HEK293 (cell line): ENCODE measurements at regions not wholly inside any gene's neighbourhood (a gene's known extent, or its start where the extent isn't known, plus 50 kb on each side); places are given as distances from the start of the nearest gene placed in this dataset.

ENCODE experiments used
- CTCF ChIA-PET: fragments of 350-600 bp; formaldehyde crosslinking; extraction: SDS; loops from one replicate; lab custom pipeline; 2021; ENCODE audit warnings: antibody characterized with exemption; lab: Yijun Ruan, JAX
- POLR2A ChIA-PET: fragments of 300-600 bp; formaldehyde crosslinking; extraction: SDS; loops from one replicate; lab custom pipeline; 2020; ENCODE audit warnings: antibody characterized with exemption, inconsistent platforms; lab: Yijun Ruan, JAX
- H3K27ac ChIP-seq: fragments of 200-500 bp; sonication (Bioruptor generic); 2 replicates; pipeline ENCODE4 v1.5.1; 2014; ENCODE audit warnings: low read depth, low read length, control low read depth, inconsistent platforms; ENCODE audit errors: extremely low read depth
- H3K36me3 ChIP-seq, 2 experiments: fragments of 200-500 bp in 1 of 2; sonication (Bioruptor generic) in 1 of 2; 1 replicate in 1 of 2; 2 replicates in 1 of 2; pipeline ENCODE4 v1.5.1; 2014 to 2017; ENCODE audit warnings: inconsistent platforms in 2 of 2, low read length in 2 of 2; ENCODE audit not compliant: control insufficient read depth in 2 of 2, insufficient read depth in 1 of 2
- H3K4me1 ChIP-seq: fragments of 200-500 bp; sonication (Bioruptor generic); 2 replicates; pipeline ENCODE4 v1.5.1; 2014; ENCODE audit warnings: mild to moderate bottlenecking, low read length, inconsistent platforms; ENCODE audit not compliant: control insufficient read depth, insufficient read depth
- H3K4me3 ChIP-seq: 2 replicates; pipeline ENCODE4 v1.5.1; 2011; ENCODE audit warnings: low read depth, mild to moderate bottlenecking, control low read depth, low read length, moderate library complexity
- H3K9me3 ChIP-seq: fragments of 200-500 bp; sonication (Bioruptor generic); 2 replicates; pipeline ENCODE4 v1.5.1; 2014; ENCODE audit warnings: low read depth, low read length, inconsistent platforms; ENCODE audit not compliant: control insufficient read depth, insufficient read depth
- HOXC10 ChIP-seq: sonication (generic); formaldehyde crosslinking; IDR thresholded peaks from 2 replicates; pipeline ENCODE4 v1.8.1; 2023; ENCODE audit warnings: mild to moderate bottlenecking, missing genetic modification reagents
- HOXD13 ChIP-seq: sonication (generic); formaldehyde crosslinking; IDR thresholded peaks from 2 replicates; pipeline ENCODE4 v1.8.0; 2022; ENCODE audit warnings: missing genetic modification reagents, borderline replicate concordance
- OSR2 ChIP-seq: fragments of 450-650 bp; formaldehyde crosslinking; IDR thresholded peaks from 2 replicates; pipeline ENCODE4 v1.5.1; 2016; ENCODE audit warnings: missing biosample characterization, missing genetic modification characterization
- OVOL3 ChIP-seq: fragments of 450-650 bp; formaldehyde crosslinking; IDR thresholded peaks from 2 replicates; pipeline ENCODE4 v1.5.1; 2016; ENCODE audit warnings: missing biosample characterization, missing genetic modification characterization
- TRIM28 ChIP-seq: IDR thresholded peaks from 2 replicates; pipeline ENCODE4 v1.6.1; 2011; ENCODE audit warnings: low read length, control low read depth, borderline replicate concordance
- ZBTB20 ChIP-seq: fragments of 450-650 bp; formaldehyde crosslinking; IDR thresholded peaks from 2 replicates; pipeline ENCODE4 v1.5.1; 2016; ENCODE audit warnings: missing biosample characterization, missing genetic modification characterization
- ZFHX2 ChIP-seq: fragments of 450-650 bp; formaldehyde crosslinking; conservative IDR thresholded peaks from 2 replicates; pipeline ENCODE4 v1.5.1; 2016; ENCODE audit warnings: missing biosample characterization, missing genetic modification characterization
- ZFP41 ChIP-seq: fragments of 450-650 bp; formaldehyde crosslinking; IDR thresholded peaks from 2 replicates; pipeline ENCODE4 v1.5.1; 2016; ENCODE audit warnings: missing biosample characterization, missing genetic modification characterization, borderline replicate concordance
- ZFP69B ChIP-seq: fragments of 450-650 bp; formaldehyde crosslinking; IDR thresholded peaks from 2 replicates; pipeline ENCODE4 v1.5.1; 2016; ENCODE audit warnings: missing biosample characterization, missing genetic modification characterization
- ZNF132 ChIP-seq: fragments of 450-650 bp; formaldehyde crosslinking; IDR thresholded peaks from 2 replicates; pipeline ENCODE4 v1.5.1; 2017; ENCODE audit warnings: missing biosample characterization, missing genetic modification characterization, borderline replicate concordance
- ZNF169 ChIP-seq: fragments of 450-650 bp; formaldehyde crosslinking; IDR thresholded peaks from 2 replicates; pipeline ENCODE4 v1.5.1; 2016; ENCODE audit warnings: missing biosample characterization, missing genetic modification characterization
- ZNF202 ChIP-seq: fragments of 450-650 bp; formaldehyde crosslinking; IDR thresholded peaks from 2 replicates; pipeline ENCODE4 v1.5.1; 2016; ENCODE audit warnings: missing biosample characterization, missing genetic modification characterization, borderline replicate concordance
- ZNF354C ChIP-seq: fragments of 450-650 bp; formaldehyde crosslinking; IDR thresholded peaks from 2 replicates; pipeline ENCODE4 v1.5.1; 2016; ENCODE audit warnings: missing biosample characterization, missing genetic modification characterization, low read depth, borderline replicate concordance
- ZNF398 ChIP-seq: fragments of 450-650 bp; formaldehyde crosslinking; IDR thresholded peaks from 2 replicates; pipeline ENCODE4 v1.5.1; 2017; ENCODE audit warnings: missing biosample characterization, missing genetic modification characterization
- ZNF639 ChIP-seq: fragments of 450-650 bp; formaldehyde crosslinking; IDR thresholded peaks from 2 replicates; pipeline ENCODE4 v1.5.1; 2016; ENCODE audit warnings: missing biosample characterization, missing genetic modification characterization
- ZNF692 ChIP-seq: fragments of 450-650 bp; formaldehyde crosslinking; IDR thresholded peaks from 2 replicates; pipeline ENCODE4 v1.5.1; 2016; ENCODE audit warnings: missing biosample characterization, missing genetic modification characterization
- ZNF704 ChIP-seq: fragments of 450-650 bp; formaldehyde crosslinking; IDR thresholded peaks from 2 replicates; pipeline ENCODE4 v1.5.1; 2016; ENCODE audit warnings: missing biosample characterization, missing genetic modification characterization
- ZNF785 ChIP-seq: fragments of 450-650 bp; formaldehyde crosslinking; IDR thresholded peaks from 2 replicates; pipeline ENCODE4 v1.5.1; 2016; ENCODE audit warnings: missing biosample characterization, missing genetic modification characterization
- TF ChIP-seq, protein P1 (sequence below): sonication (generic); formaldehyde crosslinking; IDR thresholded peaks from 2 replicates; pipeline ENCODE4 v1.8.1; 2022; ENCODE audit warnings: mild to moderate bottlenecking, moderate library complexity, missing genetic modification reagents
- TF ChIP-seq, protein P2 (sequence below): fragments of 450-650 bp; formaldehyde crosslinking; IDR thresholded peaks from 2 replicates; pipeline ENCODE4 v1.5.1; 2016; ENCODE audit warnings: missing biosample characterization, missing genetic modification characterization
- TF ChIP-seq, protein P3 (sequence below): fragments of 450-650 bp; formaldehyde crosslinking; IDR thresholded peaks from 2 replicates; pipeline ENCODE4 v1.5.1; 2017; ENCODE audit warnings: missing biosample characterization, missing genetic modification characterization

GRCh38 chr11:44502506-44502905, 63.0 kb upstream of the CD82 start:
- Histone ChIP-seq H3K4me3 (no peak overlapping the region), H3K4me1 (no peaks in the 10 kb centered on the region), H3K9me3 (no peaks in the 10 kb centered on the region), H3K27ac (no peak overlapping the region), H3K36me3 (no peaks in the 10 kb centered on the region)
- no peak for TF ChIP-seq ZNF354C
- TF ChIP-seq ZNF202 (tag by site-specific recombination) = no peak
- ChIA-PET POLR2A (no interaction called here), CTCF (interaction anchor here (0.6 kb wide), 1 partner anchor 21 kb away, joined by 3 read pairs; no protein-coding TSS in a partner anchor)

GRCh38 chr11:44505581-44506054, 59.8 kb upstream of the CD82 start:
- ChIA-PET CTCF (no interaction called here), POLR2A (no interaction called here)
- no peaks in the 10 kb centered on the region for H3K9me3 ChIP-seq
- H3K4me3 ChIP-seq = no peak overlapping the region
- TF ChIP-seq ZNF169 (tag by site-specific recombination) = no peak
- TF ChIP-seq ZNF639 = no peak
- no peak for TF ChIP-seq TRIM28
- TF ChIP-seq, protein P1, sequence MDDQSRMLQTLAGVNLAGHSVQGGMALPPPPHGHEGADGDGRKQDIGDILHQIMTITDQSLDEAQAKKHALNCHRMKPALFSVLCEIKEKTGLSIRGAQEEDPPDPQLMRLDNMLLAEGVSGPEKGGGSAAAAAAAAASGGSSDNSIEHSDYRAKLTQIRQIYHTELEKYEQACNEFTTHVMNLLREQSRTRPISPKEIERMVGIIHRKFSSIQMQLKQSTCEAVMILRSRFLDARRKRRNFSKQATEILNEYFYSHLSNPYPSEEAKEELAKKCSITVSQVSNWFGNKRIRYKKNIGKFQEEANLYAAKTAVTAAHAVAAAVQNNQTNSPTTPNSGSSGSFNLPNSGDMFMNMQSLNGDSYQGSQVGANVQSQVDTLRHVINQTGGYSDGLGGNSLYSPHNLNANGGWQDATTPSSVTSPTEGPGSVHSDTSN (CRISPR knock-in tag) = no peak
- no peak for TF ChIP-seq OVOL3 (tag by site-specific recombination)
- TF ChIP-seq HOXC10 (CRISPR knock-in tag) = no peak
- TF ChIP-seq ZNF785 (tag by site-specific recombination) = no peak
- no peaks in the 10 kb centered on the region for H3K4me1 ChIP-seq
- H3K36me3 ChIP-seq = no peaks in the 10 kb centered on the region
- no peak overlapping the region for H3K27ac ChIP-seq

DNA sequence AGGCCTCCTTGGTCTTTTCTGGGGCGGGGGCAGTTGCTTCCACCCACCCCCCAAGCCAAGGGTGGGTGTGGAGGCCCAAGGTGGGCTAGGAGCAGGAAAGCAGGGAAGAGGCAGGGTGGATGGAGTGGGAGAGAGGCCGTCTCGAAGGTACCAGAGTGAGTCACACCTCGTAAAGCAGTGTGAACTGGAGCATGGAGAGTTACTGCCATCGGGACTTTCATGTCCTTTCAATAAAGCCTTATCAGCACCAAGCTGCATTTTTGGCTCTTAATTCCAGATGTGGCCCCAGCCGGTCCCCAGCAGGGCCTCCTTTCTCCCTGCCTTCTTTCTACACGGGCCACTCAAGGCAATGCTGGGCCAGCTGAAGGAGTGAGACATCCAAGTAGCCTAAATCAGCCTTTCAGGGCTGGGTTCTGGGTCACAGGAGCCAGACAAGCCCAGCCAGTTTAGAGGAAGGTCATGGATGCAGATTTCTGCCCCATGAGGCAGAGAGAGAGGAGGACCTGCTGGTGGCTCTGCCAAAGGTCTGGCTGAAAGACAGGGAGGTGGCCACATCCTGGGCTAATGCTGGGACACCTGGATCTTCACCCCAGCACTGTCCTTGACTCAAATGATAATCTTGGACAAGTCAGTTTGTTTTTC, 59.0 kb upstream of the CD82 start:
- H3K4me1 ChIP-seq = no peaks in the 10 kb centered on the region
- CTCF ChIA-PET = interaction anchor here (0.6 to 0.7 kb wide), 3 partner anchors 54 to 400 kb away, joined by 3 to 5 read pairs (median 3); no protein-coding TSS in a partner anchor
- H3K36me3 ChIP-seq = no peaks in the 10 kb centered on the region
- H3K4me3 ChIP-seq = no peak overlapping the region
- H3K27ac ChIP-seq = no peak overlapping the region
- POLR2A ChIA-PET = no interaction called here
- H3K9me3 ChIP-seq = no peaks in the 10 kb centered on the region
- TF ChIP-seq OSR2 = peak; percentile 46; the same call in 1 of the 2 replicates
- no peak for TF ChIP-seq ZNF704 (tag by site-specific recombination)
- no peak for TF ChIP-seq ZNF132 (tag by site-specific recombination)
- TF ChIP-seq, protein P2, sequence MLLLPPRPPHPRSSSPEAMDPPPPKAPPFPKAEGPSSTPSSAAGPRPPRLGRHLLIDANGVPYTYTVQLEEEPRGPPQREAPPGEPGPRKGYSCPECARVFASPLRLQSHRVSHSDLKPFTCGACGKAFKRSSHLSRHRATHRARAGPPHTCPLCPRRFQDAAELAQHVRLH (tag by site-specific recombination) = no peak
- TF ChIP-seq HOXD13 = peak; percentile 71
- TF ChIP-seq ZBTB20 (tag by site-specific recombination) = 0 out of 2 replicates have a peak, but pooled peaks have one; percentile 22
- peak; percentile 87 for TF ChIP-seq ZFHX2 (tag by site-specific recombination)
- TF ChIP-seq, protein P3, sequence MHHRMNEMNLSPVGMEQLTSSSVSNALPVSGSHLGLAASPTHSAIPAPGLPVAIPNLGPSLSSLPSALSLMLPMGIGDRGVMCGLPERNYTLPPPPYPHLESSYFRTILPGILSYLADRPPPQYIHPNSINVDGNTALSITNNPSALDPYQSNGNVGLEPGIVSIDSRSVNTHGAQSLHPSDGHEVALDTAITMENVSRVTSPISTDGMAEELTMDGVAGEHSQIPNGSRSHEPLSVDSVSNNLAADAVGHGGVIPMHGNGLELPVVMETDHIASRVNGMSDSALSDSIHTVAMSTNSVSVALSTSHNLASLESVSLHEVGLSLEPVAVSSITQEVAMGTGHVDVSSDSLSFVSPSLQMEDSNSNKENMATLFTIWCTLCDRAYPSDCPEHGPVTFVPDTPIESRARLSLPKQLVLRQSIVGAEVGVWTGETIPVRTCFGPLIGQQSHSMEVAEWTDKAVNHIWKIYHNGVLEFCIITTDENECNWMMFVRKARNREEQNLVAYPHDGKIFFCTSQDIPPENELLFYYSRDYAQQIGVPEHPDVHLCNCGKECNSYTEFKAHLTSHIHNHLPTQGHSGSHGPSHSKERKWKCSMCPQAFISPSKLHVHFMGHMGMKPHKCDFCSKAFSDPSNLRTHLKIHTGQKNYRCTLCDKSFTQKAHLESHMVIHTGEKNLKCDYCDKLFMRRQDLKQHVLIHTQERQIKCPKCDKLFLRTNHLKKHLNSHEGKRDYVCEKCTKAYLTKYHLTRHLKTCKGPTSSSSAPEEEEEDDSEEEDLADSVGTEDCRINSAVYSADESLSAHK (tag by site-specific recombination) = peak; percentile 62; the same call in 1 of the 2 replicates
- 0 out of 2 replicates have a peak, but pooled peaks have one; percentile 23 for TF ChIP-seq ZFP69B (tag by site-specific recombination)
- TF ChIP-seq ZNF692 (tag by site-specific recombination) = peak; percentile 45; the same call in 1 of the 2 replicates
- TF ChIP-seq ZNF398 = peak; percentile 72; the same call in 1 of the 2 replicates
- TF ChIP-seq ZFP41 (tag by site-specific recombination) = no peak
- TF ChIP-seq ZNF785 (tag by site-specific recombination) = no peak
